Esophagus muscularis mucosa (tissue), 4 donors: ENCODE measurements at regions not wholly inside any gene's neighbourhood (a gene's known extent, or its start where the extent isn't known, plus 50 kb on each side); places are given as distances from the start of the nearest gene placed in this dataset.
"Not testable (repeated sequence)": the region's sequence is repeated elsewhere in the genome, so short reads cannot be mapped to it uniquely, and the experiment has no call there.

Source experiments
- DNase-seq: peaks from one replicate; pipeline ENCODE4 v3.0.0-alpha.2; 2017; ENCODE audit errors: extremely low spot score
- H3K27ac ChIP-seq, 4 donors: fragments of 200-600 bp; sonication (generic); replicated peaks in 1 of 4; 1 replicate in 3 of 4; 2 replicates in 1 of 4; pipeline ENCODE4 v1.5.1; 2016 to 2019; ENCODE audit warnings: mild to moderate bottlenecking in 1 of 4
- H3K27me3 ChIP-seq, 4 donors: fragments of 200-600 bp; sonication (generic); one replicate each; pipeline versions ENCODE4 v1.5.1 to v1.6.0; 2016 to 2019
- H3K36me3 ChIP-seq, 4 donors: fragments of 200-600 bp; sonication (generic); one replicate each; pipeline ENCODE4 v1.5.1; 2016 to 2019
- H3K4me1 ChIP-seq, 4 donors: fragments of 200-600 bp; sonication (generic); one replicate each; pipeline ENCODE4 v1.5.1; 2016 to 2019
- H3K4me3 ChIP-seq, 4 donors: fragments of 200-600 bp; sonication (generic); 1 replicate in 2 of 4; 2 replicates in 2 of 4; pipeline ENCODE4 v1.5.1; 2016 to 2019; ENCODE audit warnings: mild to moderate bottlenecking in 4 of 4, moderate library complexity in 1 of 4
- H3K9me3 ChIP-seq, 4 donors: fragments of 200-600 bp; sonication (generic); 1 replicate in 3 of 4; 2 replicates in 1 of 4; pipeline ENCODE4 v1.5.1; 2016 to 2019
- CTCF ChIP-seq, 3 experiments: fragments of 200-600 bp in 2 of 3; fragments of 450-650 bp in 1 of 3; sonication (generic) in 2 of 3; IDR thresholded peaks; one replicate each; pipeline ENCODE4 v1.5.1; 2017 to 2019; ENCODE audit warnings: antibody characterized with exemption in 3 of 3, mild to moderate bottlenecking in 2 of 3, moderate library complexity in 1 of 3
- EP300 ChIP-seq: sonication (generic); formaldehyde crosslinking; IDR thresholded peaks from one replicate; pipeline ENCODE4 v1.6.1; 2017; ENCODE audit warnings: antibody characterized with exemption
- POLR2A ChIP-seq: fragments of 450-650 bp; IDR thresholded peaks from one replicate; pipeline ENCODE4 v1.6.1; 2017; ENCODE audit warnings: antibody characterized with exemption, moderate library complexity, mild to moderate bottlenecking, low read depth
- POLR2AphosphoS5 ChIP-seq, 2 donors: sonication (generic); formaldehyde crosslinking; IDR thresholded peaks; one replicate each; pipeline ENCODE4 v1.6.1; 2017; ENCODE audit warnings: antibody characterized with exemption in 2 of 2
- WGBS: methylation state at CpG from one replicate; pipeline ENCODE4 v1.1.5; 2018; 5-methylcytosine and 5-hydroxymethylcytosine counted together
- intact Hi-C: fragments of 100-400 bp; cut with DNase I; formaldehyde crosslinking; loops from one replicate; pipeline ENCODE4 v1.15.1; 2023

GRCh38 chr2:188028739-188029138, 262.9 kb upstream of the GULP1 start:
- Histone ChIP-seq H3K9me3 (no peaks in the 10 kb centered on the region), H3K27ac (no peak overlapping the region), H3K4me3 (no peak overlapping the region), H3K27me3 (no peaks in the 10 kb centered on the region), H3K4me1 (no peaks in the 10 kb centered on the region), H3K36me3 (no peaks in the 10 kb centered on the region)
- TF ChIP-seq CTCF (IDR thresholded peaks at IDR 0.05) = no peak
- no peak for TF ChIP-seq POLR2A
- DNase-seq = no peak
- intact Hi-C loops = no loop called here
- 68% methylated on average over 4 of the region's 4 CpGs for WGBS

GRCh38 chr2:188032306-188032705, 259.4 kb upstream of the GULP1 start:
- no peak for TF ChIP-seq POLR2A
- no peak for TF ChIP-seq CTCF (IDR thresholded peaks at IDR 0.05)
- no peak for TF ChIP-seq POLR2AphosphoS5 (IDR thresholded peaks at IDR 0.05)
- TF ChIP-seq EP300 = no peak
- Histone ChIP-seq H3K9me3 (no peaks in the 10 kb centered on the region), H3K27ac (no peak overlapping the region), H3K4me1 (no peaks in the 10 kb centered on the region), H3K4me3 (no peak overlapping the region), H3K27me3 (no peaks in the 10 kb centered on the region), H3K36me3 (no peaks in the 10 kb centered on the region)
- no peak for DNase-seq
- WGBS = 49% methylated on average over 3 of the region's 3 CpGs
- intact Hi-C loops = no loop called here

GRCh38 chr2:188032786-188033185, 258.9 kb upstream of the GULP1 start:
- DNase-seq = no peak
- H3K27me3 ChIP-seq = no peaks in the 10 kb centered on the region

GRCh38 chr2:188033240-188033639, 258.4 kb upstream of the GULP1 start:
- H3K9me3 ChIP-seq, intact Hi-C loops, H3K27me3 ChIP-seq, H3K4me3 ChIP-seq, H3K4me1 ChIP-seq, H3K36me3 ChIP-seq, H3K27ac ChIP-seq, DNase-seq: not testable (repeated sequence)
- WGBS = 67% methylated on average over 1 of the region's 1 CpG

More at GRCh38 chr2:188032786-188033185, 258.9 kb upstream of the GULP1 start:
- H3K4me3 ChIP-seq = no peak overlapping the region
- H3K4me1 ChIP-seq = no peaks in the 10 kb centered on the region
- intact Hi-C loops = no loop called here
- no peaks in the 10 kb centered on the region for H3K36me3 ChIP-seq
- no peaks in the 10 kb centered on the region for H3K9me3 ChIP-seq
- no peak overlapping the region for H3K27ac ChIP-seq
- TF ChIP-seq EP300 (no peak), CTCF (IDR thresholded peaks at IDR 0.05) (no peak), POLR2A (no peak), POLR2AphosphoS5 (IDR thresholded peaks at IDR 0.05) (no peak)
- 62% methylated on average over 3 of the region's 3 CpGs for WGBS

- H3K9me3 ChIP-seq, H3K27me3 ChIP-seq, H3K4me3 ChIP-seq, DNase-seq, H3K4me1 ChIP-seq, H3K36me3 ChIP-seq, H3K27ac ChIP-seq, intact Hi-C loops: not testable (repeated sequence)
- WGBS = 51% methylated on average over 10 of the region's 10 CpGs
Observed at GRCh38 chr2:188034102-188034501, 257.6 kb upstream of the GULP1 start.

- H3K4me1 ChIP-seq = not testable (repeated sequence)
- 75% methylated on average over 9 of the region's 9 CpGs for WGBS
Observed at GRCh38 chr2:188035377-188035776, 256.3 kb upstream of the GULP1 start.

GRCh38 chr2:188036786-188037185, 254.9 kb upstream of the GULP1 start:
- H3K4me3 ChIP-seq, H3K27ac ChIP-seq, intact Hi-C loops, DNase-seq, H3K4me1 ChIP-seq, H3K36me3 ChIP-seq, H3K27me3 ChIP-seq, H3K9me3 ChIP-seq: not testable (repeated sequence)
- 95% methylated on average over 5 of the region's 5 CpGs for WGBS

More at GRCh38 chr2:188035377-188035776, 256.3 kb upstream of the GULP1 start:
- DNase-seq, H3K4me3 ChIP-seq, intact Hi-C loops, H3K27me3 ChIP-seq, H3K27ac ChIP-seq, H3K36me3 ChIP-seq, H3K9me3 ChIP-seq: not testable (repeated sequence)
